GM21786 (cell line): ENCODE measurements at regions not wholly inside any gene's neighbourhood (a gene's known extent, or its start where the extent isn't known, plus 50 kb on each side); places are given as distances from the start of the nearest gene placed in this dataset.
"Not testable (repeated sequence)": the region's sequence is repeated elsewhere in the genome, so short reads cannot be mapped to it uniquely, and the experiment has no call there.

ENCODE experiments used
- ATAC-seq: cut with Tn5 transposase; IDR thresholded peaks from one replicate; pipeline ENCODE4 v1.9.1; 2021; ENCODE audit not compliant: unreplicated experiment

GRCh38 chr12:131587565-131587964, 123.3 kb upstream of the SFSWAP start:
- no peak for ATAC-seq

- ATAC-seq: no peak
Measured at GRCh38 chr12:131589221-131589897, 121.5 kb upstream of the SFSWAP start.

GRCh38 chr12:131589966-131590365, 120.9 kb upstream of the SFSWAP start:
- ATAC-seq: no peak

GRCh38 chr12:131591136-131591535, 119.8 kb upstream of the SFSWAP start:
- no peak for ATAC-seq

GRCh38 chr12:131591714-131592709, 118.9 kb upstream of the SFSWAP start:
- ATAC-seq: no peak

GRCh38 chr12:131592972-131593371, 117.9 kb upstream of the SFSWAP start:
- ATAC-seq: peak; percentile 99

GRCh38 chr12:131593406-131593805, 117.5 kb upstream of the SFSWAP start:
- no peak for ATAC-seq

GRCh38 chr12:131596115-131596514, 114.8 kb upstream of the SFSWAP start:
- ATAC-seq: no peak

- no peak for ATAC-seq
Measured at GRCh38 chr12:131597333-131597732, 113.6 kb upstream of the SFSWAP start.

- no peak for ATAC-seq
Measured at GRCh38 chr12:131598717-131599116, 112.2 kb upstream of the SFSWAP start.

GRCh38 chr12:131599190-131600159, 111.4 kb upstream of the SFSWAP start:
- no peak for ATAC-seq

- ATAC-seq: no peak
Measured at GRCh38 chr12:131600160-131600532, 110.7 kb upstream of the SFSWAP start.

- not testable (repeated sequence) for ATAC-seq
Measured at GRCh38 chr12:131601499-131601898, 109.4 kb upstream of the SFSWAP start.

- no peak for ATAC-seq
Measured at GRCh38 chr12:131603106-131603938, 107.6 kb upstream of the SFSWAP start.

GRCh38 chr12:131603939-131604795, 106.7 kb upstream of the SFSWAP start:
- no peak for ATAC-seq

- ATAC-seq: no peak
Measured at GRCh38 chr12:131604859-131605258, 106.0 kb upstream of the SFSWAP start.

- ATAC-seq: no peak
Measured at GRCh38 chr12:131605304-131605829, 105.5 kb upstream of the SFSWAP start.

- no peak for ATAC-seq
Measured at GRCh38 chr12:131606218-131606901, 104.5 kb upstream of the SFSWAP start.
